ENCODE measurements at regions not wholly inside any gene's neighbourhood (a gene's known extent, or its start where the extent isn't known, plus 50 kb on each side); places are given as distances from the start of the nearest gene placed in this dataset.
A peak's percentile ranks its signal among the peaks of the same experiment; 100 is the strongest.

DNA sequence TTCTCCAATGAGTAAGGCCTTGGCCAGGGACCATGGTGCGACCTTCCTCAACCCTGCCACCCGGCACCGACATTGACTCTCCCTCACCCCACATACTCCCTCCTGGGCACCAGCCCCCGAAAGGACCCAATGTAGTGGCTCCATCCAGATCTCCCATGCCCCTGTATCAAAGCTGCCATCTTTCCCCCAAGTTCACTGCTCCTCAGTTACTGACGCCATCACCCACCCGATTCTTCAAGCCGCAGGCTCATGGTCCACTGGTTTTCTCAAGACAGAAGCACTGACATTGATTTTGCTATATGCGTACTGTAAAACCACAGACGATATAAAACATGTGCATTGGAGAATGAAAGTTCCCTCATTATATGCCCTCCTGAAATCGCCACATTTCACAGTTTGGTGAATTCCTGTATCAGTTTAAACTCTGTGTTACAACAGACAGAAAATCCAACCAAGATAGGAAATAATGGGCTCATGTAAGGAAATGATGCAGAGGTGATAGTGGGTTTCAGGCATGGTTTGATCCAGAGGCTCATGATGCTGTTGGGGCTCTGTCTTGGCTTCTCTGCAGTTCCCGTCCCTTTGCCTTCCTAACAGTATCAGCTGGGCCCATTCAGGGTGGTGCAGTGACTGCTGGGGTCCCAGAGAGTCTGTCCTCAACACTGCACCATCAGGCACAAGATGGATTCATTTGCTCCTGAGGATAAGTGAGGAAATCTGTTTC lies 207.3 kb upstream of the IER5L start:
- TF ChIP-seq EZH2phosphoT487 (IDR thresholded peaks at IDR 0.05; ENCODE audit: low read length), result no peak
- TF ChIP-seq EZH2 (optimal IDR thresholded peaks at IDR 0.05; ENCODE audit: low read depth, low read length), result no peak
- TF ChIP-seq, protein P1, sequence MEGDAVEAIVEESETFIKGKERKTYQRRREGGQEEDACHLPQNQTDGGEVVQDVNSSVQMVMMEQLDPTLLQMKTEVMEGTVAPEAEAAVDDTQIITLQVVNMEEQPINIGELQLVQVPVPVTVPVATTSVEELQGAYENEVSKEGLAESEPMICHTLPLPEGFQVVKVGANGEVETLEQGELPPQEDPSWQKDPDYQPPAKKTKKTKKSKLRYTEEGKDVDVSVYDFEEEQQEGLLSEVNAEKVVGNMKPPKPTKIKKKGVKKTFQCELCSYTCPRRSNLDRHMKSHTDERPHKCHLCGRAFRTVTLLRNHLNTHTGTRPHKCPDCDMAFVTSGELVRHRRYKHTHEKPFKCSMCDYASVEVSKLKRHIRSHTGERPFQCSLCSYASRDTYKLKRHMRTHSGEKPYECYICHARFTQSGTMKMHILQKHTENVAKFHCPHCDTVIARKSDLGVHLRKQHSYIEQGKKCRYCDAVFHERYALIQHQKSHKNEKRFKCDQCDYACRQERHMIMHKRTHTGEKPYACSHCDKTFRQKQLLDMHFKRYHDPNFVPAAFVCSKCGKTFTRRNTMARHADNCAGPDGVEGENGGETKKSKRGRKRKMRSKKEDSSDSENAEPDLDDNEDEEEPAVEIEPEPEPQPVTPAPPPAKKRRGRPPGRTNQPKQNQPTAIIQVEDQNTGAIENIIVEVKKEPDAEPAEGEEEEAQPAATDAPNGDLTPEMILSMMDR (IDR thresholded peaks at IDR 0.05; ENCODE audit: low read length), result no peak

DNA sequence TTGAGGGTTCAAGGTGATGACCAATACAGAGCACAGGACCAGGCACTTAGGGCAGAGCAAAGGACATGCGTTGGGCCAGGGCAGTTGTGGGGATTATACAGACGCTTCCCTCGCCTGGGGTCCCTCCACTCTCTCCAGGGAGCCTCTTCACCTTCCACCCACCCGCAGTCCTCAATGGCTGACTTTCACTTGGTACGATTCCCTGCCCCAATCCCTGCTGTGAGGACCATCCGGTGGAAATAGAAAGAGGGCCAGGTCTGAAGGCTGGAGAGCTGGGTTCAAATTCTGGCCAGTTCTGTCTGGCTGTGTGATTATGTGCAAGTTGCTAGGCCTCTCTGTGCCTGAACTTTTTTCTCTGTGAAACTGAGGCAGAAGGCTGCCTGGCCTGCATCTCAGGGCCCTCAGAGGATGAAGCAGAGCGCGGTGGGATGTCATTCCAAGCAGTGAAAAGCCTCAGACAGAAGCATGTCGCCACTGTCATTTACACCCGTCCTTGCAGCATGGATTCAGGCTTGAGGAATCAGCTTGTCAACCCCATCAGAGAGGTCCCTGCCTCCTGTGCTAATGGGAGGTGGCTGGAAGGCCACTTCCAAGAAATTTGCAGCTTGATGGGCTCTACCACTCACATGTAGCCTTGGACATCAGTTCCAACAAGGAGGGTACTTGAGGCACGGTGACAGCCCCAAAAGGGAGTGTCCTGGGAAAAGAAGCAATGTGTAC lies 206.6 kb upstream of the IER5L start:
- Histone ChIP-seq H3F3A (ENCODE audit: insufficient read depth, low read length) (no peaks in the 10 kb centered on the region), H3K27ac (ENCODE audit: low read length) (no peak overlapping the region), H3K4me1 (ENCODE audit: low read length) (no peaks in the 10 kb centered on the region), H3K9ac (ENCODE audit: low read length) (no peak overlapping the region), H4K20me1 (ENCODE audit: insufficient read depth, low read length) (no peaks in the 10 kb centered on the region), H3K4me3 (ENCODE audit: low read length) (no peak overlapping the region), H2AFZ (ENCODE audit: low read length) (no peak overlapping the region), H3K36me3 (replicated peaks; ENCODE audit: insufficient read depth, low read length) (no peaks in the 10 kb centered on the region), H3K9me3 (replicated peaks; ENCODE audit: insufficient read depth, low read length) (no peaks in the 10 kb centered on the region), H3K9me2 (replicated peaks; ENCODE audit: insufficient read depth, low read length) (no peaks in the 10 kb centered on the region), H3K79me2 (ENCODE audit: low read length) (no peaks in the 10 kb centered on the region), H3K27me3 (replicated peaks; ENCODE audit: insufficient read depth, low read length) (peaks cover 56% of the 10 kb centered on the region), H3K4me2 (ENCODE audit: low read depth, low read length) (no peak overlapping the region)
- TF ChIP-seq, protein P1 (IDR thresholded peaks at IDR 0.05; ENCODE audit: low read length), result no peak
- TF ChIP-seq EZH2phosphoT487 (IDR thresholded peaks at IDR 0.05; ENCODE audit: low read length), result no peak
- DNase-seq, result no peak

More for the DNA sequence above, 207.3 kb upstream of the IER5L start:
- H3K4me3 ChIP-seq (ENCODE audit: low read length), result no peak overlapping the region
- H3K27ac ChIP-seq (ENCODE audit: low read length), result no peak overlapping the region
- H3K27me3 ChIP-seq (replicated peaks; ENCODE audit: insufficient read depth, low read length), result peaks cover 50% of the 10 kb centered on the region
- H3K36me3 ChIP-seq (replicated peaks; ENCODE audit: insufficient read depth, low read length), result no peaks in the 10 kb centered on the region
- H3K9me3 ChIP-seq (replicated peaks; ENCODE audit: insufficient read depth, low read length), result no peaks in the 10 kb centered on the region
- no peaks in the 10 kb centered on the region for H4K20me1 ChIP-seq (ENCODE audit: insufficient read depth, low read length)
- H3K9ac ChIP-seq (ENCODE audit: low read length), result no peak overlapping the region
- H3K4me2 ChIP-seq (ENCODE audit: low read depth, low read length), result no peak overlapping the region
- DNase-seq, result no peak
- H3F3A ChIP-seq (ENCODE audit: insufficient read depth, low read length), result no peaks in the 10 kb centered on the region
- no peak overlapping the region for H2AFZ ChIP-seq (ENCODE audit: low read length)
- H3K79me2 ChIP-seq (ENCODE audit: low read length), result no peaks in the 10 kb centered on the region
- H3K4me1 ChIP-seq (ENCODE audit: low read length), result no peaks in the 10 kb centered on the region
- H3K9me2 ChIP-seq (replicated peaks; ENCODE audit: insufficient read depth, low read length), result no peaks in the 10 kb centered on the region

DNA sequence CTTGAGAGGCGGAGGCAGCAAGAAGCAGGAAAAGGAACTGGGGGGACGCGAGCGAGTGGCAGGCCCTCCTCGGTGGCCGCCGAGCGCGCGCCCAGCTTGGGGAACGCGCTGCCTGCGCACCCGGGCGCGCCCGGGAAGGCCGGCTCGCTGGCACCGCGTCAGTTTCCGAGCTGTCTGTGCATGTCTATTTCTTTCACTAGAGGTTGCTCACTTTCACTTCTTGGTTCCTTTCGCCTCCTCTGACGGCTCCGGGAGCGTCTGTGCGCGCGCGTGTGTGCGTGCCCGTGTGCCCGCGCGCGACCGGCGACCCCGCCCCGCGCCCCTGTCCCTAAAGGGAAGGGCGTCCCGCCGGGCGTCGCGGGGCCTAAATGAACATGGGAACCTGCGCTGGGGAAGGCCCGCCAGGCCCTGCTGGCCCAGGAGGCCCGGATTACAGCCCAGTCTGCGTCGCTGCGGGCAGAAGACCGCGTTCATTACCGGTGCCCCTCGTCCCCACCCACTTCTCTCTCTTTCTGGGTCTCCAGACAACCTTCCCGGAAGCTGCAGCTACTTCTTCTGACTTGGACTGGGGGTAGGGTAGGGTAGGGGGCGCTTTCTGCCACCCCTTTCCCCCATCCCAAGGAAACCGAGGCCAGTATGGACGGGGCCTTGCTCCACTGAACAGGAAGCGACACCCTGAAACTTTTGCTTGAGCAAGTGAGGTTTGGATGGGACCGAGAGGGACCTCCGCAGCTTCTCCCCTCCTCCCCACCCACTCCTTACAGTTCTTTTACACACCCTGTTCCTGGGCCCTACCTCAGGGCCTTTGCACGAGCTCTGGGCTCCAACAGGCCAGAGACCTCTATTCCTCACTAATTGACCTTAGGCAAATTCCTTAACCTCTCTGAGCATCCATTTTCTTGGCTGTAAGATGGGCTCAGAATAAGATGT lies 205.8 kb upstream of the IER5L start:
- Histone ChIP-seq H3K9ac (ENCODE audit: low read length) (no peak overlapping the region), H3K27ac (ENCODE audit: low read length) (no peak overlapping the region), H3K36me3 (replicated peaks; ENCODE audit: insufficient read depth, low read length) (no peaks in the 10 kb centered on the region), H3K4me3 (ENCODE audit: low read length) (peak overlapping the region; percentile 54), H3F3A (ENCODE audit: insufficient read depth, low read length) (no peaks in the 10 kb centered on the region), H4K20me1 (ENCODE audit: insufficient read depth, low read length) (no peaks in the 10 kb centered on the region), H3K9me3 (replicated peaks; ENCODE audit: insufficient read depth, low read length) (no peaks in the 10 kb centered on the region), H3K4me2 (ENCODE audit: low read depth, low read length) (peak overlapping the region; percentile 88), H3K27me3 (replicated peaks; ENCODE audit: insufficient read depth, low read length) (peaks cover 59% of the 10 kb centered on the region), H3K4me1 (ENCODE audit: low read length) (no peaks in the 10 kb centered on the region), H2AFZ (ENCODE audit: low read length) (peak overlapping the region; percentile 42), H3K79me2 (ENCODE audit: low read length) (no peaks in the 10 kb centered on the region), H3K9me2 (replicated peaks; ENCODE audit: insufficient read depth, low read length) (no peaks in the 10 kb centered on the region)
- TF ChIP-seq, protein P1 (IDR thresholded peaks at IDR 0.05; ENCODE audit: low read length), result no peak
- no peak for TF ChIP-seq EZH2 (optimal IDR thresholded peaks at IDR 0.05; ENCODE audit: low read depth, low read length)
- no peak for TF ChIP-seq EZH2phosphoT487 (IDR thresholded peaks at IDR 0.05; ENCODE audit: low read length)
- DNase-seq, result peak; percentile 73

All from MM.1S (cell line).